Left forelimb (tissue), 1 donor: ENCODE measurements at regions not wholly inside any gene's neighbourhood (a gene's known extent, or its start where the extent isn't known, plus 50 kb on each side); places are given as distances from the start of the nearest gene placed in this dataset.
"Not testable (repeated sequence)": the region's sequence is repeated elsewhere in the genome, so short reads cannot be mapped to it uniquely, and the experiment has no call there.

Experiments used
- DNase-seq: peaks from one replicate; pipeline ENCODE4 v3.0.0-alpha.2; 2018; ENCODE audit warnings: low spot score

GRCh38 chr7:35853194-35853593 is 52.3 kb downstream of the SEPTIN7 start:
- not testable (repeated sequence) for DNase-seq

DNA sequence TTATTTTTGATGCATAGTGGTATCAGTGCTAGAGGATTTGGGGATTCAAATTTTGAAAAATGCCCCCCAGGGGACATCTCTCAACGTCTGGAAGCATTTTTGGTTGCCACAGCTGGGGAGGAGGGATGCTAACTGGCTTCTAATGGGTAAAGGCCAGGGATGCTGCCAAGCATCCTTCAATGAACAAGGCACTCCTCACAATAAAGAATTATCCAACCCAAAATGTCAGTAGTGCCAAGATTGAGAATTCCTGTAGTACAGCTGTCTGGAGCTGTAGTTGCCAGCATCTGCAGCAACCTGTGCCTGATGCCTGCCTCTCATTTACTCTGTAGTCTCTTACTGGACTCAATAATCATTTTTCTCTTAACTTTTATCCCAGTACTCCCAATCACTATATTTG is 53.5 kb downstream of the SEPTIN7 start:
- DNase-seq = no peak

- DNase-seq = no peak
These were observed 55.3 kb downstream of the SEPTIN7 start for GRCh38 chr7:35856175-35856574.

DNA sequence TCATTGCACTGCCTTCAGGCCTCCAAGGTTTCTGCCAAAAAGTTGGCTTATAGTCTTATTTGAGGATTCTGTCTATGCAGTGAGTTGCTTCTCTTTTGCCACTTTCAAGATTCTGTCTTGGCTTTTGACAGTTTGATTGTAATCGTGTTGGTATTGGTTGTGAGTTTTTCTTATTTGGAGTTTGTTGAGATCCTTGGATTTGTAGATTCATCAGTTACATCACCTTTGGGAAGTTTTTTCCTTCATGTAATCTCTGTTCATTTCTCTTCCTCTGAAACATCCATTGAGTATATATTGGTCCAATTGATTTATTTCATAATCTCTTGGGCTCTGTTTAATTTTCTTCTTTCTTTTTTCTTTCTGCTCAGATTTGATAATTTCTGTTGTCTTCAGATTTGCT is 59.8 kb downstream of the SEPTIN7 start:
- no peak for DNase-seq

GRCh38 chr7:35865287-35865686 is 64.4 kb downstream of the SEPTIN7 start:
- DNase-seq = no peak

DNA sequence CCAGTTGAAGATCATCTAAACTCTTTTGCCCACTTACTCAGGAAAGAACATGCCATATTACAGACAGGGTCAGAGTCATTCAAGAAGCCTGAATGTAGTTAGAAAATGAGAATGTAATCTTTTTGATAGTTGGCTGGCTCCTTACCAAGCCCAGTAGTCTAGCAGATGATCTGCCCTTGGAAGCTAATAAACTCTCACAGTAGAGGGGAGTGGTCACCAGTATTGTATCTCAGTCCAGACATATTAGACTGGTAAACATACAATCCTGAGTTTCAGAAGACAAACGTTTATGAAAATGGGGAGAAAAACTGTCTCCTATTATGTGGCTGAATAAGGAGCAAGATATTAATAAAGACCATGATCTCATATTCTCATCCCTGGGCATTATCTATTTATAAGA is 65.3 kb downstream of the SEPTIN7 start:
- DNase-seq = no peak

GRCh38 chr7:35869117-35869516 is 68.3 kb downstream of the SEPTIN7 start:
- not testable (repeated sequence) for DNase-seq

- DNase-seq = no peak
These were observed 69.0 kb downstream of the SEPTIN7 start for GRCh38 chr7:35869810-35870209.

DNA sequence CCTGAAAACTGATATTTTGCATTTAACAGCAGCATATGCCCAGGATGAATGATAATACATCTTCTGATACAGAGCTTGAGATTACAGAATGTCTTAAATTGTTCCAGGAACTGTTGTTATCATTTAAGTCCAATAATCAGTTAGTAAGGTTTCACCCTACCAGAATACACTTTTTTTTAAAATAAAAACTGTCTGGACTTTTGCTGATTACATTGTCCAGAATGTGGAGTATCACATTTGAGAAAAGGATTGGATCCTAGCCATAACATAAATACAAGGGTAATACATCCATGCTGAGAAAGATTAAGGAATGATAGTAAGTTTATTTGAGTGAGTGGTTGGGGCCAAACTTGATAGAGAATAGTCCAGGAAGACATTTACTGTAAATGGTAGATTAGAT is 71.0 kb downstream of the SEPTIN7 start:
- no peak for DNase-seq

- DNase-seq = no peak
These were observed 74.0 kb downstream of the SEPTIN7 start for GRCh38 chr7:35874886-35875285.

DNA sequence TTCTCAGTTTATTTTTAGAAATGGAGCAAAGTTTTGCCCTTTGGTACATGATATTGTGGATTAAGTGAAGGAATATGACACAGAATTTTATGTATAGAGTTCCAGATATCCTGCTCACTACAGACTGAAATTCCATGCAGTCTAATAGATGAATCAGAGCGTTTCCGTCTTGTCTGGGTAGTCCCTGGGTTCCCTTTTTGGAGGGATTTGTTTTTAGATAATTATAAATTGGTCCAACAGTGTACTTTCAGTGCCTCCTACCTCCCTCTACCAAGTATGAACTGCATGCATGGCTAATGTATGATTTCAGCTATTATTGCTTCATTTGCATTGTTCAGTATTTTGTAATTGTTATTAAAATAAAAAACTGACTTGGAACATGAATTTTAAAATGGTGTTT is 74.4 kb downstream of the SEPTIN7 start:
- no peak for DNase-seq

- DNase-seq = no peak
These were observed 77.5 kb downstream of the SEPTIN7 start for GRCh38 chr7:35878351-35878750.

- DNase-seq = not testable (repeated sequence)
These were observed 86.6 kb downstream of the SEPTIN7 start for GRCh38 chr7:35887430-35887829.

DNA sequence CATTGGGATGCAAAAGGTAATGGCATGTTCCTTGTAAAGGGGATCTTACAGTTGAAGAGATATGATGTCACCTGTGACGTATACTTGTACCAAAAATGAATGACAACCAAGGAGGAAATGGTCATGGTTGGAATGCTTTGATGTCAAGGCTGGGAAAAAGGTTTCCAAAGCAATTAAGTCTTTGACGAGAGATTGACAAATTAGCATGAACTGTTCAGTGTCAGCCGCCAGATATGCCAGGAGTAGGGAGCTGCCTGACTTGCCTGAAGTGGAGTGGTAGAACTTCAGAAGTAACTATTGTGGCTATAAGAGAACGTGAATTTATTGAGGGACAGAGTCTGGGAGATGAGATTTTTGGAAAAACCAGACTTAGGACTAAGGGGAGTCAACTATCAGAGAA is 88.1 kb downstream of the SEPTIN7 start:
- no peak for DNase-seq

DNA sequence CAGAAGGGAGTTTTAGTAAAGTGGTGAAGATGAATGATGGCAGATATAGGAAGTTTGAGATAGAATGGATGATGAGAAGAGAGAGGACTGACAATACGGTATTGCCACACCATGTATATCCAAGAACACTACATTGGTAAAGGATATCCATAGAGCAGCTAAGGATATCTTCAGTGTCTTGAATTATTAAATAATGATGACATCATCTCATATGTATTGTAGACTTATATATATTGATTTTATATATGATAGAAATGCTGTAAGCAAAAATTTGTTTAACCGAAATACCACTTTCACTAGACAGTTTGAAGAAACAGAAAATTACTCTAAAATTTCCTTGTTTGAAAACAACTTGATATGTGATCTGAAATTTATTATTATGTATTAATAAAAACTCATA is 89.0 kb downstream of the SEPTIN7 start:
- no peak for DNase-seq

DNA sequence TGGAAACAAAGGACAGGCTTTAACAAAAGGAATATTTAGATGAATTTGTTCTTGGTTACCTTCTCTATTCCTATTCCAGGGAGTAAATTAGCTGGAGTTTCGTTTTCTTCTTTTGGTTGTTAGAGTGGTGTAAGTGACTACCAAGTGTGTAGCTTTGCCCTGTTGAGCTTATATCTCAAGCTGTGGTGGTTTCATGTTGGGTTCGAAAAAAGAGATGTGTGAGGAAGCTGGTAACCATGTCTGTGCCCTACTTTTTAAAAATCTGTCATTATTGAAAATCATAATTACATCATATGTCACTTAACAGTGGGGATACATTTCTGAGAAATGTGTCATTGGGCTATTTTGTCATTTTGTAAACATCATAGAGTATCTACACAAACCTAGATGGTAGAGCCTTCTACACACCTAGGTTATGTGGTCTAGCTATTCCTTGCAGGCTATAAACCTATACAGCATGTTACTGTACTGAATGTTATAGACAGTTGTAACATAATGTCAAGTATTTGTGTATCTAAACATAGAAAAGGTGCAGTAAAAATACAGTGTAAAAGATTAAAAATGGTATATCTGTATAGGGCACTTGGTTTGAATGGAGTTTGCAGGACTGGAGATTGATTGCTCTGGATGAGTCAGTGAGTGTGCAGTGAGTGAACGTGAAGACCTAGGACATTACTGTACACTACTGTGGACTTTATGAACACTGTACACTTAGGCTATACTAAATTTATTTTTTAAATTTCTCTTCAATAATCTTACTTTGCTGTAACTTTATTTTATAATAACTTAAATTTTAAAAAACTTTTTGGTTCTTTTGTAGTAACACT is 90.4 kb downstream of the SEPTIN7 start:
- DNase-seq = no peak

- no peak for DNase-seq
These were observed 92.8 kb downstream of the SEPTIN7 start for GRCh38 chr7:35893649-35894048.

GRCh38 chr7:35894721-35895120 is 93.9 kb downstream of the SEPTIN7 start:
- no peak for DNase-seq

DNA sequence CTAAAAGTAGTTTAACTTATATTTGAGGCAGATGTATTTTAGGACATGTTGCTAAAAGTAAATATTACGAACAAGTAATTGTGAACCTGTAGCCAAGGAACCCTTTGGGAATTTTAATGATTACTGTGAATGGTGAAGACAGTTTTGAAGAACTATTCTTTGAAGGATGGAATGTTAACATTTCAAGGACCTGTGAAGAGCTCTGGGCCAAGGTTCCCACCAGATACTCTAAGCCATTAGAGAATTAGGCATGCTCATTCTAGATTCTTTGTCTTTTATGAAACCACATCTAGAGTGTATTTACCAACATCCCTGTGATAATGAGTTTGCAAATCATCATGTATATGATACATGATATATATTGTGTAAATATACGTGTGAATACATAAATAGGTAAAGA is 99.8 kb downstream of the SEPTIN7 start:
- DNase-seq = no peak

GRCh38 chr7:35905555-35905954 is 104.7 kb downstream of the SEPTIN7 start:
- no peak for DNase-seq

DNA sequence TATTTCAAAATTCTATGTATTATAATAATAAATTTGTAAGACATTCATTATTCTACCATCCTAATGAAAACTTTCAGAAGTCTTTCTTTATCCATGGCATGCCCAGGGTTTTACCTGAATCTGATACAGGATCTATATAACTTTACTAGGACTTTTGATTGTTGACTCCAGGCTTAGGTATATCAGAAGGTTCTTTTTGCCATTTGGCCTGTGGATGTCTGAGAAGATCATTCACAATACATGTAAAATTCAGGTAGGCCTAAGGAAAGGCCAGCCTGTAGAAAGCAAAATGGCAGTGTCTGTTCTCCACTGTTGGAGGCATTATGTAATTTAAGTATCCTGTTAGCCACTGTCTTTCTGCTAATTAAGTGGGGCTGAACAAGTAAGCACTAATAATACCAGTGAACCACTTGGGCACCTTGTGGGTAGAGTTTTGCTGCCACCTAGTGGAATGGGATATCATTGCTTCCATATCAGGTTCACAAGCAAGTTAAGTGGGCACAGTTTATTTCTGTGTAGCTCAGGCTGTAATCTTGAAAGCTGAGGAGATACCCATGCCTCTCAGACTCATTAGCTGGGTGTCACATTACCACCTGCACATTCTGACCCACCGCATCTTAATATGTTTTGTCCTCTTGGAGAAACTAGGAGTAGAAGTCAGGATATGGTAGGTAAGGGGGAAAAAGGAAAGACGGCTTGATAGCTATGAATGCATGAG is 105.5 kb downstream of the SEPTIN7 start:
- no peak for DNase-seq

DNA sequence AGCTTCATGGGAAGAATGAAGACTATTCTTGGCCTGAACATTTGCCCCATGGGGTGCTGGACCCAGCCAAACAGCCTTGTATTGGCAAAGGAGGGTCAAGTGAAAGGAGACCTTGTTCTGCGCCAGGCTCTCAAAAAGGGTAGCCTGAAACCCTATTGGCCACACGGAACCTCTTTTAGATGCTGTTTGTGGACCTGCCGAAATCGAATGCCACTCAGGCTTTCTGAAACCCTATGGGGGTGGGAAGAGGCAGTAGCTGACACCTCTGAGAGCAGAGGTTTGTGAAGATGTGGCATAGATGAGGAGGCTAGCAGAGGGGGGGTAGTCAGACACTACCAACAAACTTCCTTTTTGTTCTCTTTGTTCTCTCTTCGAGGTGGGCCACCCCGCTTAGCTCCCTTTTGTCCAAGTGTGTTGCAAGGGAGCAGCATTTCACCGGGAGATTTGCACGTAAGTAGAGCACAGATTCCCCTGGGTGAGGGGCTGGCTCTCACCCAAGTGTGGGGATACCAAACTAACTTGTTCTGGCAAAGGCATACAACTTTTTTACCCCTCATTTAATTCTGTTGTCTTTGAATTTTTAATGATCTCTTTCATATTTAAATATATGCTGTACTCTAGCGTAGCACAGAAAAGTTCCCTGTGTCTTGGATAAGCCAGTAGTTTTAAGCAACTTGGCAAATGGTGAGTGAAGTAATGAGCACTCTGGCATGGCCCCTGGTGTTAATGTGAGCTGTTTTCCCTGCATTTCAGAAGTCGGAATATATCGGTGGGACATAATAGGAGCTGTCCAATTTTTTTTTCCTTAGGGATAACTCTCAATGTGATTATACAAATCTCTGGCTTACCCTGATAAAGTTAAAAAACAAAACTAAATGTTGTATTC is 107.7 kb downstream of the SEPTIN7 start:
- no peak for DNase-seq
